Mesendoderm (in vitro differentiated cells): ENCODE measurements at regions not wholly inside any gene's neighbourhood (a gene's known extent, or its start where the extent isn't known, plus 50 kb on each side); places are given as distances from the start of the nearest gene placed in this dataset.

Experiments
- DNase-seq: peaks from one replicate; pipeline ENCODE4 v3.0.0; 2013
- H2AK5ac ChIP-seq: 2 replicates; pipeline ENCODE4 v1.6.1; 2013; ENCODE audit warnings: low read length, inconsistent platforms
- H2BK120ac ChIP-seq: 2 replicates; pipeline ENCODE4 v1.6.1; 2013; ENCODE audit warnings: low read depth, mild to moderate bottlenecking, low read length, moderate library complexity, mixed read lengths
- H2BK15ac ChIP-seq: replicated peaks from 2 replicates; pipeline ENCODE4 v1.6.1; 2013; ENCODE audit warnings: low read depth, mild to moderate bottlenecking, moderate library complexity
- H2BK5ac ChIP-seq: 2 replicates; pipeline ENCODE4 v1.6.1; 2013; ENCODE audit warnings: low read length, inconsistent platforms
- H3K18ac ChIP-seq: 2 replicates; pipeline ENCODE4 v1.6.1; 2013; ENCODE audit warnings: mild to moderate bottlenecking, low read length, mixed read lengths
- H3K23ac ChIP-seq: one replicate; pipeline ENCODE4 v1.6.1; 2013; ENCODE audit warnings: low read length
- H3K27ac ChIP-seq: 2 replicates; pipeline ENCODE4 v1.5.1; 2013; ENCODE audit warnings: low read depth, mild to moderate bottlenecking, inconsistent platforms, low read length, moderate library complexity
- H3K27me3 ChIP-seq: 2 replicates; pipeline ENCODE4 v1.6.1; 2013; ENCODE audit warnings: low read length, control low read depth, mild to moderate bottlenecking, inconsistent platforms; ENCODE audit not compliant: insufficient read depth, poor library complexity
- H3K36me3 ChIP-seq: 2 replicates; pipeline ENCODE4 v1.6.1; 2013; ENCODE audit warnings: low read length, inconsistent platforms; ENCODE audit not compliant: control insufficient read depth, insufficient read depth
- H3K4ac ChIP-seq: one replicate; pipeline ENCODE4 v1.6.1; 2013; ENCODE audit warnings: low read depth, mild to moderate bottlenecking, low read length, moderate library complexity
- H3K4me1 ChIP-seq: 2 replicates; pipeline ENCODE4 v1.6.1; 2013; ENCODE audit warnings: low read depth, low read length, inconsistent platforms; ENCODE audit not compliant: control insufficient read depth
- H3K4me2 ChIP-seq: 2 replicates; pipeline ENCODE4 v1.6.1; 2013; ENCODE audit warnings: low read length
- H3K4me3 ChIP-seq: 2 replicates; pipeline ENCODE4 v1.5.1; 2013; ENCODE audit warnings: mild to moderate bottlenecking, low read length
- H3K56ac ChIP-seq: one replicate; pipeline ENCODE4 v1.6.1; 2013; ENCODE audit warnings: low read length
- H3K79me1 ChIP-seq: 2 replicates; pipeline ENCODE4 v1.6.1; 2013; ENCODE audit warnings: low read length, inconsistent platforms
- H3K79me2 ChIP-seq: 2 replicates; pipeline ENCODE4 v1.6.1; 2013; ENCODE audit warnings: mild to moderate bottlenecking, low read length; ENCODE audit not compliant: control insufficient read depth, insufficient read depth
- H3K9ac ChIP-seq: 2 replicates; pipeline ENCODE4 v1.6.1; 2013; ENCODE audit warnings: low read length, inconsistent platforms
- H4K5ac ChIP-seq: one replicate; pipeline ENCODE4 v1.6.1; 2013; ENCODE audit warnings: low read length
- H4K8ac ChIP-seq: one replicate; pipeline ENCODE4 v1.6.1; 2013; ENCODE audit warnings: low read depth, mild to moderate bottlenecking, control low read depth, low read length, moderate library complexity
- WGBS: extraction: QIAGEN DNeasy Blood & Tissue Kit; methylation state at CpG from one replicate; pipeline ENCODE4 v1.1.7; 2013; ENCODE audit warnings: low lambda C conversion rate, missing lambda C conversion rate; ENCODE audit not compliant: insufficient coverage; ENCODE audit errors: extremely low coverage; 5-methylcytosine and 5-hydroxymethylcytosine counted together

DNA sequence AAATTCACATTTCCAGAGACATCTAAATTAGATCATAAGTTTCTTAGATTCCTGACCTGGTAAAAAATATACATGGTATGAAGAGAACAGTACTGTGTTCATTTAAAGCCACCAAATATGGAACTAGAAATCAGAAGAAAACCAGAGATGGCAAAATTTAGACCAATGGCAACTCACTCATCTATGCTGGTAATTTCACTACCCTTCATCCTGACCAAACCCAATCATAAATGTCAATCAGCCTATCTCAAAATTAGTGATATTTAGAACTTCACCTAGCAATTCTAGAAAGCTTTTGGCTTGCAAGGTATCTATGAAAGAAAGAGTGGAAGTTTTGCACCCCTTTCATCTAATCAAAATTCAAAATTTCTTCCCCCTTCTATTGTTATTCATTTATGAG, 107.7 kb downstream of the NIBAN1 start:
- Histone ChIP-seq H3K18ac (no peak overlapping the region), H3K9ac (no peak overlapping the region), H3K36me3 (no peaks in the 10 kb centered on the region), H3K27me3 (no peaks in the 10 kb centered on the region), H3K4me3 (no peak overlapping the region), H3K4ac (no peak overlapping the region), H4K5ac (no peak overlapping the region), H2BK5ac (no peak overlapping the region), H3K4me1 (no peaks in the 10 kb centered on the region), H3K4me2 (no peak overlapping the region), H2AK5ac (no peak overlapping the region), H3K79me2 (no peaks in the 10 kb centered on the region), H3K27ac (no peak overlapping the region), H3K23ac (no peak overlapping the region), H3K79me1 (no peaks in the 10 kb centered on the region), H2BK15ac (no peak overlapping the region), H4K8ac (no peak overlapping the region), H2BK120ac (no peak overlapping the region), H3K56ac (no peak overlapping the region)
- DNase-seq = no peak

DNA sequence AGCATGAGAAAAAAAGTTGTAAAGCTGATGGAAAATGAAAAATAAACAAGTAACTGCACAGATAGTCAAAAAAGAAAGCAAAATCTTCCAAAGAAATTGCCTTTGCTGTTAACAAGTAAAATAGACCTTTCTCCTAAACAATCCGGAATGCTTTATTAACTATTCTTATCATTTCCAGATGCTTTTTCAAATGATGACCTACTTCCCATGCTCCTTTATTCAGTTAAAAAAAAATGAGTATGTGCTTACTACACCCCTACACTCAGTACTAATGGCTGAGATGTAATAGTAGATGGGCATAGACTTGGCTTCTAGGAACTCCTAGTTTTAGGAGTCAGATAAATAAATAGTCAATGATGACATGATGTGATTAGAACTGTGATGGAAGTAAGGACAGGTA, 108.5 kb downstream of the NIBAN1 start:
- no peak overlapping the region for H3K27ac ChIP-seq
- H3K9ac ChIP-seq = no peak overlapping the region
- no peaks in the 10 kb centered on the region for H3K4me1 ChIP-seq
- H2BK120ac ChIP-seq = no peak overlapping the region
- no CpG with 5 or more reads among the region's 1 CpG for WGBS
- H3K18ac ChIP-seq = no peak overlapping the region
- H3K79me2 ChIP-seq = no peaks in the 10 kb centered on the region
- no peak overlapping the region for H3K23ac ChIP-seq
- H3K36me3 ChIP-seq = no peaks in the 10 kb centered on the region
- no peak overlapping the region for H4K8ac ChIP-seq
- H3K4ac ChIP-seq = no peak overlapping the region
- H3K79me1 ChIP-seq = no peaks in the 10 kb centered on the region
- no peak overlapping the region for H2BK15ac ChIP-seq
- no peak overlapping the region for H3K4me3 ChIP-seq
- H3K56ac ChIP-seq = no peak overlapping the region
- no peak overlapping the region for H4K5ac ChIP-seq
- no peak for DNase-seq
- H2BK5ac ChIP-seq = no peak overlapping the region
- no peak overlapping the region for H2AK5ac ChIP-seq
- no peaks in the 10 kb centered on the region for H3K27me3 ChIP-seq
- no peak overlapping the region for H3K4me2 ChIP-seq

DNA sequence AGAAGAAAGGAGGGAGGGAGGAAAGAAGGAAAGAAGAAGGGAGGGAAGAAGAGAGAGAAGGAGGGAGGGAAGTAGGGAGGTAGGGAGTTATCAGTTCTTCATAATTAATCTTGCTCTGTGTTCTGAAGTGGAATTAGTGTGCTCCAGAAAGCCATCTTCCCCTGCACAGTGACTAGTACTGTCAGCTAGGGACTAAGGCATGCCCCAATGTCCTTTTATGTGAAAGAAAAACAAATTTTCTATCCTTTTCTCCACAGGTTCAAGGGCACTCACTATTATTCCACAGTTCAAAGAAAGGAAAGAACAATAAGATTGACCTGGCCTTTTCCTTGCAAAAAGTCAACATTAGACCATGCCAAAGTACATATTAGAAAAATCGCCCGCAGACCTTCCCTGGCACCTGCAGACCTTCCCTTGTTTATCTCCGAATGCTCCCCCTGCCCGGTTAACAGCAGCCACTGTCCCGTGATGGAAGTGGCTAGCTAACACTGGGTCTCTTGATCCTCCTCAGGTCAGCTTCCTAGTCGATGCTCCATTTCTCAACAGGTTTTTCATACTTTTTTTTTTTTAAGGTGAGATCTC, 107.2 kb upstream of the EDEM3 start:
- WGBS = no CpG with 5 or more reads among the region's 6 CpGs
- no peak overlapping the region for H2BK15ac ChIP-seq
- H3K9ac ChIP-seq = no peak overlapping the region
- DNase-seq = no peak
- no peak overlapping the region for H4K5ac ChIP-seq
- H3K27me3 ChIP-seq = no peaks in the 10 kb centered on the region
- H3K4me2 ChIP-seq = no peak overlapping the region
- H3K4me1 ChIP-seq = no peaks in the 10 kb centered on the region
- H4K8ac ChIP-seq = no peak overlapping the region
- H2BK120ac ChIP-seq = no peak overlapping the region
- H3K79me1 ChIP-seq = no peaks in the 10 kb centered on the region
- no peak overlapping the region for H3K23ac ChIP-seq
- H3K27ac ChIP-seq = no peak overlapping the region
- no peaks in the 10 kb centered on the region for H3K79me2 ChIP-seq
- no peak overlapping the region for H3K18ac ChIP-seq
- no peak overlapping the region for H2AK5ac ChIP-seq
- no peak overlapping the region for H3K4ac ChIP-seq
- H3K4me3 ChIP-seq = no peak overlapping the region
- H2BK5ac ChIP-seq = no peak overlapping the region
- peak overlapping the region; percentile 34 for H3K56ac ChIP-seq
- H3K36me3 ChIP-seq = no peaks in the 10 kb centered on the region

DNA sequence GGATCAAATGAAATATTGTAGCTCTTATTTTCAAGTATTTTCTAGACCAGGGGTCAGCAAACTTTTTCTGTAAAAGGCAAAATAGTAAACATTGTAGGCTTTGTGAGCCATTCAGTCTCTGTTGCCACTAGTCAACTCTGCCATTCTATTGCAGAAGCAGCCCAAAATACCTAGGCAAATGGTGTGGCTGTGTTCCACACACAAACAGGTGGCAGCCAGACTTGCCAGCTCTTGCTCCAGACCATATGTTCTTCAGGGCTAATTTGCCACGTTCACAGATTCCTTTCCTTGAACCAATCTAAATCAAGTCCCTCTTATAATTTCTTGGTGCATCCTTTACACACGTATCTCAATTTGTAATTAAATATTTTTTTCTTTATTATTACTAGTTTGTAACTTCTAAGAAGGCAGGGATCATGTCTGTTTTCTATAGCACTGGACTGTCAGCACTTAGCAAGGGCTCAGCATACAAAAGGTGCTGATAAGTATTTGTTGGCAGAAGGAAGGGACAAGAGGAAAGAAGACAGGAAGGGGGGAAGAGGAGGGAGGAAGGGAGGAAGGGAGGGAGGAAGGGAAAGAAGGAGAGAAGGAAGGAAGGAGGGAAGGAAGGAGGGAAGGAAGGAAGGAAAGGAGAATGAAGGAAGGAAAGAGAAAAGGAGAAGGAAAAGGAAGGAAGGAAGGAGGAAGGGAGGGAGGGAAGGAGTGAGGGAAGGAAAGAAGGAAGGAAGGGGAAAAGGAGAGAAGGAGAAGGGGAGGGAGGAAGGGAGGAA, 106.5 kb upstream of the EDEM3 start:
- H4K5ac ChIP-seq = no peak overlapping the region
- no peak overlapping the region for H3K23ac ChIP-seq
- H2BK5ac ChIP-seq = no peak overlapping the region
- no peak overlapping the region for H2BK120ac ChIP-seq
- H3K79me2 ChIP-seq = no peaks in the 10 kb centered on the region
- no peak overlapping the region for H3K4me3 ChIP-seq
- H3K36me3 ChIP-seq = no peaks in the 10 kb centered on the region
- H3K4ac ChIP-seq = no peak overlapping the region
- DNase-seq = no peak
- H3K18ac ChIP-seq = no peak overlapping the region
- peak overlapping the region; percentile 34 for H3K56ac ChIP-seq
- H3K9ac ChIP-seq = no peak overlapping the region
- H4K8ac ChIP-seq = no peak overlapping the region
- H2AK5ac ChIP-seq = no peak overlapping the region
- no peaks in the 10 kb centered on the region for H3K4me1 ChIP-seq
- no peak overlapping the region for H3K4me2 ChIP-seq
- no peaks in the 10 kb centered on the region for H3K79me1 ChIP-seq
- no CpG with 5 or more reads among the region's 2 CpGs for WGBS
- no peak overlapping the region for H3K27ac ChIP-seq
- H2BK15ac ChIP-seq = no peak overlapping the region
- H3K27me3 ChIP-seq = no peaks in the 10 kb centered on the region

DNA sequence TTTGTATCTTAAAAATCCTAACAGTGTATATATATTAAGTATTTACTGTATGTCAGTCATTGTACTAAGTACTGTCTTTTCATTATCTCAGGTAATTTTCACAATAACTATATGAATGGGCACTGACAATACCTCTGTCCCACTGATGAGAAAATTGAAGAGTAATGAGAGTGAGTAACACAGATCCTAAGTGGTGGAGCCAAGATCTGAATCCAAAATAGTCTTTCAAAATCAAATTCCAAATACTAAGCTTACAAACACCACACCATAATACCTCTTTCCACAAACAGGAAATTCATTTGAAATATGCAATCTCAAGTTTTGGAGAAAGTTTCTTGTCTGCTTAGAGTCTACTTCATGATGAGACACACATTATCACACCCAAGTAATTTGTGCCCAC, 105.9 kb upstream of the EDEM3 start:
- Histone ChIP-seq H4K5ac (no peak overlapping the region), H3K79me2 (no peaks in the 10 kb centered on the region), H3K23ac (no peak overlapping the region), H3K27ac (no peak overlapping the region), H3K79me1 (no peaks in the 10 kb centered on the region), H3K56ac (no peak overlapping the region), H3K4ac (no peak overlapping the region), H4K8ac (no peak overlapping the region), H3K18ac (no peak overlapping the region), H3K9ac (no peak overlapping the region), H2BK120ac (no peak overlapping the region), H2BK5ac (no peak overlapping the region), H3K27me3 (no peaks in the 10 kb centered on the region), H2BK15ac (no peak overlapping the region), H3K36me3 (no peaks in the 10 kb centered on the region), H2AK5ac (no peak overlapping the region), H3K4me1 (no peaks in the 10 kb centered on the region), H3K4me2 (no peak overlapping the region), H3K4me3 (no peak overlapping the region)
- no peak for DNase-seq
